Fibroblast of pulmonary artery (primary cell): ENCODE measurements at regions not wholly inside any gene's neighbourhood (a gene's known extent, or its start where the extent isn't known, plus 50 kb on each side); places are given as distances from the start of the nearest gene placed in this dataset.

Experiments
- DNase-seq: peaks from one replicate; pipeline ENCODE4 v3.0.0-alpha.2; 2010; ENCODE audit warnings: low read depth
- H3K4me3 ChIP-seq: replicated peaks from 2 replicates; pipeline ENCODE4 v1.5.1; 2011; ENCODE audit warnings: low read depth, mild to moderate bottlenecking, control low read depth, low read length, moderate library complexity
- TF ChIP-seq, protein P1 (sequence below): IDR thresholded peaks from 2 replicates; pipeline ENCODE4 v1.5.1; 2011; ENCODE audit warnings: mild to moderate bottlenecking, control low read depth, low read length, inconsistent platforms; ENCODE audit errors: missing control alignments

GRCh38 chr6:121838842-121839241 is 403.4 kb downstream of the GJA1 start:
- DNase-seq: peak; percentile 88
- TF ChIP-seq, protein P1, sequence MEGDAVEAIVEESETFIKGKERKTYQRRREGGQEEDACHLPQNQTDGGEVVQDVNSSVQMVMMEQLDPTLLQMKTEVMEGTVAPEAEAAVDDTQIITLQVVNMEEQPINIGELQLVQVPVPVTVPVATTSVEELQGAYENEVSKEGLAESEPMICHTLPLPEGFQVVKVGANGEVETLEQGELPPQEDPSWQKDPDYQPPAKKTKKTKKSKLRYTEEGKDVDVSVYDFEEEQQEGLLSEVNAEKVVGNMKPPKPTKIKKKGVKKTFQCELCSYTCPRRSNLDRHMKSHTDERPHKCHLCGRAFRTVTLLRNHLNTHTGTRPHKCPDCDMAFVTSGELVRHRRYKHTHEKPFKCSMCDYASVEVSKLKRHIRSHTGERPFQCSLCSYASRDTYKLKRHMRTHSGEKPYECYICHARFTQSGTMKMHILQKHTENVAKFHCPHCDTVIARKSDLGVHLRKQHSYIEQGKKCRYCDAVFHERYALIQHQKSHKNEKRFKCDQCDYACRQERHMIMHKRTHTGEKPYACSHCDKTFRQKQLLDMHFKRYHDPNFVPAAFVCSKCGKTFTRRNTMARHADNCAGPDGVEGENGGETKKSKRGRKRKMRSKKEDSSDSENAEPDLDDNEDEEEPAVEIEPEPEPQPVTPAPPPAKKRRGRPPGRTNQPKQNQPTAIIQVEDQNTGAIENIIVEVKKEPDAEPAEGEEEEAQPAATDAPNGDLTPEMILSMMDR: no peak
- H3K4me3 ChIP-seq: no peak overlapping the region

- no peak overlapping the region for H3K4me3 ChIP-seq
- DNase-seq: peak; percentile 48
- TF ChIP-seq, protein P1: no peak
Measured at GRCh38 chr6:121839896-121840295, 404.4 kb downstream of the GJA1 start.

DNA sequence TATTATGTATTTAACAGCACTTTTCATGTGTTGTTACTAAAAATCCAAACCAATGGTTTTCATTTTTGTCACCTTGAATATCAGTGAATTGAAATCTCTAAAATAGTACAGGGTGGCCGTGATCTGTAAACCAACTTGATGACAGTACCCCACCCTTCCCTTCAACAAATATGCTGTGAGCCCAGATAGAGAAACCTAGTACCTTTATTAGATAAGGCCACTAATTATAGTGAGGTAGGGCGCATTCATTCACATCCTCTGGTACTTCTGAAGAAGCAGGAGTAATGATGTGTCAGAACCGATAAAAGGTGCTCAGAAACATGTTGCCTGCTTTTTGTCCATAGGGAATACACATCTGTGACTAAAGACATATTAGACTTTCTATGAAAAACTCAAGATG is 409.5 kb downstream of the GJA1 start:
- TF ChIP-seq, protein P1: no peak
- DNase-seq: no peak
- H3K4me3 ChIP-seq: no peak overlapping the region

GRCh38 chr6:121847806-121848522 is 412.5 kb downstream of the GJA1 start:
- TF ChIP-seq, protein P1: no peak
- no peak overlapping the region for H3K4me3 ChIP-seq
- DNase-seq: no peak

- TF ChIP-seq, protein P1: no peak
- no peak overlapping the region for H3K4me3 ChIP-seq
- DNase-seq: no peak
Measured at GRCh38 chr6:121848523-121849255, 413.2 kb downstream of the GJA1 start.

DNA sequence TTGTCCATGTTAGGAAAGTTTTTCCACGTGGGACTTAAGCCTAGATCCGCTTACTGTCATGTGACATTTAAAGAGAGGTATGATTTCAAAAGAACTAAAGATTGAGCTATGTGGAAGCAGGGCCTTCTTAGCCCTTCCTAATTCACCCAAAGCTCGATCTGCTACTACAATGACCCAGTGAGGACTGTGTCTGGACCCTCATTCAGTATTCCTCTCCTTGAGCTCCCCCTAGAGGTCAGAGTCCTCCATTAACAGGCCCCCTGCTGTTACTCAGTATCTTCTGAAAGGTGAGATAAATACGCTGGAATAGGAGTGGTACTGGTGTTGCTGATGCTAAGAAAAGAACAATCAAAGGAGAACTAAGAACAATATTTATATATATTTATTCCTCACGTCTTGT is 414.0 kb downstream of the GJA1 start:
- DNase-seq: peak; percentile 87
- TF ChIP-seq, protein P1: peak; percentile 97

More for the DNA sequence above, 414.0 kb downstream of the GJA1 start:
- no peak overlapping the region for H3K4me3 ChIP-seq
